ENCODE measurements at regions not wholly inside any gene's neighbourhood (a gene's known extent, or its start where the extent isn't known, plus 50 kb on each side); places are given as distances from the start of the nearest gene placed in this dataset.

- H3K9me3 ChIP-seq (ENCODE audit: control insufficient read depth, low read depth, low read length): no peaks in the 10 kb centered on the region
- FAIRE-seq (no peak), DNase-seq (ENCODE audit: low read depth, low spot score) (no peak)
- no peak overlapping the region for H3K4me3 ChIP-seq (ENCODE audit: control insufficient read depth in 2 of 3, extremely low read depth in 1 of 3, insufficient read depth in 2 of 3, low read depth in 1 of 3, low read length in 3 of 3)
- H3K4me1 ChIP-seq (ENCODE audit: control insufficient read depth, extremely low read depth, insufficient read depth, low read length): peaks cover 59% of the 10 kb centered on the region
- no peak overlapping the region for H3K4me2 ChIP-seq (ENCODE audit: control insufficient read depth, extremely low read depth, insufficient read depth, low read depth, low read length)
- H3K9ac ChIP-seq (ENCODE audit: control insufficient read depth, extremely low read depth, insufficient read depth, low read length): no peak overlapping the region
- H4K20me1 ChIP-seq (ENCODE audit: control insufficient read depth, extremely low read depth, insufficient read depth, low read length): no peaks in the 10 kb centered on the region
- no peaks in the 10 kb centered on the region for H3K27me3 ChIP-seq (ENCODE audit: control insufficient read depth, extremely low read depth, insufficient read depth, low read length)
- H3K79me2 ChIP-seq (ENCODE audit: control insufficient read depth, insufficient read depth, low read length): no peaks in the 10 kb centered on the region
- no peak overlapping the region for H3K27ac ChIP-seq (ENCODE audit: control insufficient read depth, insufficient read depth, low read length)
- no peak overlapping the region for H2AFZ ChIP-seq (ENCODE audit: control insufficient read depth, low read length)
- no peaks in the 10 kb centered on the region for H3K36me3 ChIP-seq (ENCODE audit: control insufficient read depth in 2 of 2, extremely low read depth in 1 of 2, insufficient read depth in 2 of 2, low read length in 2 of 2)
- dilution Hi-C loops (cut with MboI; ENCODE audit: extremely low pct_ligation_motif_present, low sequenced_read_pairs): no loop called here
- TF ChIP-seq EZH2 (IDR thresholded peaks at IDR 0.05; ENCODE audit: low read length): no peak
- no peak for TF ChIP-seq CTCF (optimal IDR thresholded peaks at IDR 0.05 in 1 of 3, IDR thresholded peaks at IDR 0.05 in 1 of 3, conservative IDR thresholded peaks at IDR 0.05 in 1 of 3; ENCODE audit: extremely low read depth in 1 of 3, insufficient read depth in 2 of 3, low read length in 3 of 3)
- H3K9me1 ChIP-seq (ENCODE audit: control insufficient read depth, extremely low read depth, insufficient read depth, low read length): no peaks in the 10 kb centered on the region
Observed at GRCh38 chr5:73367650-73368049, 80.9 kb downstream of the FOXD1 start.

- Histone ChIP-seq H3K9me3 (ENCODE audit: control insufficient read depth, low read depth, low read length) (no peaks in the 10 kb centered on the region), H4K20me1 (ENCODE audit: control insufficient read depth, extremely low read depth, insufficient read depth, low read length) (no peaks in the 10 kb centered on the region), H3K4me3 (ENCODE audit: control insufficient read depth in 2 of 3, extremely low read depth in 1 of 3, insufficient read depth in 2 of 3, low read depth in 1 of 3, low read length in 3 of 3) (no peak overlapping the region), H3K9ac (ENCODE audit: control insufficient read depth, extremely low read depth, insufficient read depth, low read length) (no peak overlapping the region), H3K27me3 (ENCODE audit: control insufficient read depth, extremely low read depth, insufficient read depth, low read length) (no peaks in the 10 kb centered on the region), H3K9me1 (ENCODE audit: control insufficient read depth, extremely low read depth, insufficient read depth, low read length) (no peaks in the 10 kb centered on the region), H3K27ac (ENCODE audit: control insufficient read depth, insufficient read depth, low read length) (no peak overlapping the region), H2AFZ (ENCODE audit: control insufficient read depth, low read length) (no peak overlapping the region), H3K4me2 (ENCODE audit: control insufficient read depth, extremely low read depth, insufficient read depth, low read depth, low read length) (no peak overlapping the region), H3K36me3 (ENCODE audit: control insufficient read depth in 2 of 2, extremely low read depth in 1 of 2, insufficient read depth in 2 of 2, low read length in 2 of 2) (no peaks in the 10 kb centered on the region), H3K4me1 (ENCODE audit: control insufficient read depth, extremely low read depth, insufficient read depth, low read length) (peaks cover 45% of the 10 kb centered on the region), H3K79me2 (ENCODE audit: control insufficient read depth, insufficient read depth, low read length) (no peaks in the 10 kb centered on the region)
- dilution Hi-C loops (cut with MboI; ENCODE audit: extremely low pct_ligation_motif_present, low sequenced_read_pairs): no loop called here
- FAIRE-seq: no peak
- no peak for DNase-seq (ENCODE audit: low read depth, low spot score)
- no peak for TF ChIP-seq EZH2 (IDR thresholded peaks at IDR 0.05; ENCODE audit: low read length)
- no peak for TF ChIP-seq CTCF (optimal IDR thresholded peaks at IDR 0.05 in 1 of 3, IDR thresholded peaks at IDR 0.05 in 1 of 3, conservative IDR thresholded peaks at IDR 0.05 in 1 of 3; ENCODE audit: extremely low read depth in 1 of 3, insufficient read depth in 2 of 3, low read length in 3 of 3)
Observed at GRCh38 chr5:73365990-73366667, 82.4 kb downstream of the FOXD1 start.
